Ovary (tissue), 3 donors: ENCODE measurements at regions not wholly inside any gene's neighbourhood (a gene's known extent, or its start where the extent isn't known, plus 50 kb on each side); places are given as distances from the start of the nearest gene placed in this dataset.

Experiments used
- CTCF ChIP-seq, 3 donors: fragments of 450-650 bp in 2 of 3; fragments of 200-600 bp in 1 of 3; IDR thresholded peaks; one replicate each; pipeline versions ENCODE4 v1.5.1 to v1.8.0; 2016 to 2022; ENCODE audit warnings: antibody characterized with exemption in 3 of 3, mild to moderate bottlenecking in 1 of 3
- EP300 ChIP-seq: sonication (generic); formaldehyde crosslinking; IDR thresholded peaks from one replicate; pipeline ENCODE4 v1.6.1; 2017; ENCODE audit warnings: antibody characterized with exemption
- POLR2A ChIP-seq: fragments of 450-650 bp; IDR thresholded peaks from one replicate; pipeline ENCODE4 v1.6.1; 2017; ENCODE audit warnings: antibody characterized with exemption, mild to moderate bottlenecking, moderate library complexity
- donor health status: DM: no; HTN: no; CAD: no.

GRCh38 chr3:70702132-70702531 lies 389.7 kb upstream of the MDFIC2 start:
- TF ChIP-seq CTCF (IDR thresholded peaks at IDR 0.05) (no peak), POLR2A (no peak), EP300 (no peak)
